ENCODE measurements at regions not wholly inside any gene's neighbourhood (a gene's known extent, or its start where the extent isn't known, plus 50 kb on each side); places are given as distances from the start of the nearest gene placed in this dataset.

DNA sequence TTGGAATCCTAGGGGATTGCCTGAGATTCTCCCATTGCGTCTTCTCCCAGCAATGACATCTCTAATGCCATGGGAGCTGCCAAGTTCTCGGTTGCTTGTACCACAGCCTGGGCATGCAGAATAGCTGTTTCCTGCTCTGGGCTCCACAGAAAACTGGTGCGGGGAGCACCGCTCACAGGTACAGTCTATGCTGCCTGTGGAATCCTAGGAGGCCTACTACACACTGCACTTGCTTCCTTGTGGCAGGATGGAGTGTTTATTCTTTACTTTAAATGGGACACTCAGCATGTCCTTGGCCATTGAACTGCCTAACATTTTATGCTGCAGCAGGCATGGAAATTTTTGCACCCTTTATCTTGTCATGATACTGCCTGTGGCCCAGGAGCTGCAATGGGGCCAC lies 378.8 kb upstream of the SHH start:
- no peak for TF ChIP-seq POLR2A (IDR thresholded peaks at IDR 0.05; ENCODE audit: low read depth, low read length)
- no peak for TF ChIP-seq POLR2AphosphoS5 (IDR thresholded peaks at IDR 0.05; ENCODE audit: low read depth, low read length)
- TF ChIP-seq TAF1 (IDR thresholded peaks at IDR 0.05; ENCODE audit: borderline replicate concordance, low read depth, low read length), result no peak

All from GM12892 (cell line).